ENCODE measurements at regions not wholly inside any gene's neighbourhood (a gene's known extent, or its start where the extent isn't known, plus 50 kb on each side); places are given as distances from the start of the nearest gene placed in this dataset.

DNA sequence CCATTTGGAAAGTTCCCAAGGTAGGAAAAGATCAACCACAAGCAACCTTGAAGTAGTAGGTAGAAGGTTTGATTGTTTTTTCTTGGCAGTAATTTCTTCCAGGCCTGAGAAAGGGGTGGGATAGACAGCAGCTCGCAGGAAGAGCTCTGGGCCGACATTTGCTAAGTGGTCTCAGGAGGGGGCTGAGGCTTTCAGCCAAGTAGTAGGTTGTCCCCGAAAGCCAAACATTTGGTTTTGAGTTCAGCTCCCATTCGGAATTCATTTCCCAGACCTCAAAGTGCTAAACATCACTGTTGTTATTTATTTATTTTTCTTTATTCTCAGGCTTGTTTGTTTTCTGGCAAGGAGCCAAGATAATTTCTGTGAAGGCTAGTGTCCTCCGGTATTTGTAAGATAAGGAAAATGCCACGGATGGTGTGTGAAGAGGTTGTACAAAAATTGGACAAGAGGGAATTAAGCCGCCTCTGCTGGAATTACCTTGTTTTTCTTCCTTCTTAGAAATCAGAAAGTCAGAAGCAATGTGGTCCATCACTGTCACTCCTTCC is 112.1 kb downstream of the KIF4B start:
- no peaks in the 10 kb centered on the region for H3K27me3 ChIP-seq
- H3K4me3 ChIP-seq, result no peak overlapping the region
- H3K27ac ChIP-seq, result no peak overlapping the region
- H3K36me3 ChIP-seq, result no peaks in the 10 kb centered on the region
- DNase-seq (no peak), ATAC-seq (no peak)
- H3K9me3 ChIP-seq, result no peaks in the 10 kb centered on the region
- 28 to 38% (median 33%) methylated on average over 7 of the region's 7 CpGs for WGBS, 4 donors
- H3K4me1 ChIP-seq, result no peaks in the 10 kb centered on the region
- TF ChIP-seq POLR2A (IDR thresholded peaks at IDR 0.05), result no peak
- TF ChIP-seq, protein P1, sequence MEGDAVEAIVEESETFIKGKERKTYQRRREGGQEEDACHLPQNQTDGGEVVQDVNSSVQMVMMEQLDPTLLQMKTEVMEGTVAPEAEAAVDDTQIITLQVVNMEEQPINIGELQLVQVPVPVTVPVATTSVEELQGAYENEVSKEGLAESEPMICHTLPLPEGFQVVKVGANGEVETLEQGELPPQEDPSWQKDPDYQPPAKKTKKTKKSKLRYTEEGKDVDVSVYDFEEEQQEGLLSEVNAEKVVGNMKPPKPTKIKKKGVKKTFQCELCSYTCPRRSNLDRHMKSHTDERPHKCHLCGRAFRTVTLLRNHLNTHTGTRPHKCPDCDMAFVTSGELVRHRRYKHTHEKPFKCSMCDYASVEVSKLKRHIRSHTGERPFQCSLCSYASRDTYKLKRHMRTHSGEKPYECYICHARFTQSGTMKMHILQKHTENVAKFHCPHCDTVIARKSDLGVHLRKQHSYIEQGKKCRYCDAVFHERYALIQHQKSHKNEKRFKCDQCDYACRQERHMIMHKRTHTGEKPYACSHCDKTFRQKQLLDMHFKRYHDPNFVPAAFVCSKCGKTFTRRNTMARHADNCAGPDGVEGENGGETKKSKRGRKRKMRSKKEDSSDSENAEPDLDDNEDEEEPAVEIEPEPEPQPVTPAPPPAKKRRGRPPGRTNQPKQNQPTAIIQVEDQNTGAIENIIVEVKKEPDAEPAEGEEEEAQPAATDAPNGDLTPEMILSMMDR (IDR thresholded peaks at IDR 0.05), result no peak
- intact Hi-C loops (cut with DNase I), result no loop called here

DNA sequence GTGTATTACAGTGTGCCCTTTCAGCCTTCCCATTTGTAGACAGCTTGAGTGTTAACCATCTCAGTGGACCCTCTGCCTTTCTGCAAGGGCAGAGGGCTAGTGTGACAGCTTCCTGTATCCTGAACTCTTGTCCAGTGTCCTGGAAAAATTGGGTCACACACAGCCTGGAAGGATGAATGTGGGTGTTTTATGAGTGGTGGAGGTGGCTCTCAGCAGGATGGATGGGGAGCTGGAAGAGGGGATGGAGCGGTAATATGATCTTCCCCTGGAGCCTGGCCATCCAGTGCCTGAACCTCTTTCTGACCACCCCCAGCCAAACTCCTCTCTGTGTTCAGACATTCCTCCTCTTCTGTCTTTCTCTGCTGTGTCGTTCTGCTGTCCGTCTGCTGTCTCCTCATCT is 113.0 kb downstream of the KIF4B start:
- Histone ChIP-seq H3K9me3 (no peaks in the 10 kb centered on the region), H3K27ac (no peak overlapping the region), H3K36me3 (no peaks in the 10 kb centered on the region), H3K4me1 (no peaks in the 10 kb centered on the region), H3K27me3 (no peaks in the 10 kb centered on the region), H3K4me3 (no peak overlapping the region)
- ATAC-seq (no peak), DNase-seq (no peak)
- intact Hi-C loops (cut with DNase I), result no loop called here
- TF ChIP-seq, protein P1 (IDR thresholded peaks at IDR 0.05), result no peak
- no peak for TF ChIP-seq POLR2A (IDR thresholded peaks at IDR 0.05)
- 77 to 85% (median 80%) methylated on average over 3 of the region's 3 CpGs for WGBS, 4 donors

DNA sequence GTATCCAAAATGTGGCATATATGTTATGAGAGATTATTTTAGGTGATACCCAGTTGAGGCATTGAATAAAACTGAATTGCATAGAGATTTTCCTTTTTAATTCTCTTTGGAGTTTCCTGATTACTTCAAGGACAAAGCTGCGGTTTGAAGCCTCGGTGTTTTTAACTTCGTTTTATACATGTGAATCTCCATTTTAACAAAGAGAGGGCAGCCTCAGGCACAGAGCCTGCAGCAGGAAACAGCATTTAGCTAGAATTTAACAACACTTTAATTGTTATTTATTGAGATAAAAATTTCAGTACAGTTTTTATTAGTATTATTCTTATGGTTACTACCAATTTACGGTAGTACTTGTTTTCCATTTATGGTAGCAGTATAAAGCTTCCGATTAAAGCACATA is 114.0 kb downstream of the KIF4B start:
- DNase-seq (no peak), ATAC-seq (no peak)
- 91 to 96% (median 94%) methylated on average over 5 of the region's 5 CpGs for WGBS, 4 donors
- H3K4me1 ChIP-seq, result no peaks in the 10 kb centered on the region
- H3K27ac ChIP-seq, result no peak overlapping the region
- no peaks in the 10 kb centered on the region for H3K27me3 ChIP-seq
- intact Hi-C loops (cut with DNase I), result no loop called here
- no peak overlapping the region for H3K4me3 ChIP-seq
- H3K36me3 ChIP-seq, result no peaks in the 10 kb centered on the region
- no peaks in the 10 kb centered on the region for H3K9me3 ChIP-seq
- TF ChIP-seq, protein P1 (IDR thresholded peaks at IDR 0.05), result no peak
- no peak for TF ChIP-seq POLR2A (IDR thresholded peaks at IDR 0.05)

DNA sequence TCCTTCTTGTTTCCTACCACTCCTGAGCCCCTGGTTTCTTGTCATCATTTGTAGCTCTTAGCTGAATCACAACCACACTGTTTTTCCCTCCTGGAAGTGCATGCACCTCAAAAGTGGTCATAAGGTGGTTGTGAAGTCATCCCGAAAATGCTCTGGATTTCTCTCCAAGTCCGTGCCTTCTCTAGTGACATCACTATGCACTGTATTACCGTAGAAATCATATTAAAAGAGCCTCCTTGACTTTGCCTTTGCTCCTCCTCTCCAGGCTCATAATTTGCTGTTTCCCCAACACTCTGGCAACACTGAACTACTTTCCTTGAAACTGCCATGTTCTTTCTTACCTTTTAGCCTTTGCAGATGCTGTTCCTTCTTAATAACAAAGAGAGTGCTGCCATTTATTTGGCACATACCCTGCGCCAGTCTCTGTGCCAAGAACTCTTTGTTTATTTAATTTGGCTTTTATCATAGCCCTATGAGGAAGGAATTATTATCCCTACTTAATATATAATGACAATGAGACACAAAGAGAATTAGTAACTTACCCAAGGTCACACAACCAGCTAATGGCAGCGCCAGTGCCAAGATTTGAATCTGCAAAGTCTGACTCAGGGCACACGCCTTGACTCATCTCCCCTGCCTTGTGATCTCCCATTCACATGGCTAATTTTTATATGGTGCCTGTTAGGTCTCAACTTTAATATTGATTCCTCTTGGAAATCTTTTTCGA is 115.4 kb downstream of the KIF4B start:
- no peak overlapping the region for H3K4me3 ChIP-seq
- WGBS, 4 donors, result 86 to 88% (median 87%) methylated on average over 7 of the region's 7 CpGs
- H3K27ac ChIP-seq, result no peak overlapping the region
- no peaks in the 10 kb centered on the region for H3K4me1 ChIP-seq
- intact Hi-C loops (cut with DNase I), result no loop called here
- no peaks in the 10 kb centered on the region for H3K9me3 ChIP-seq
- DNase-seq (no peak), ATAC-seq (no peak)
- H3K36me3 ChIP-seq, result no peaks in the 10 kb centered on the region
- TF ChIP-seq POLR2A (IDR thresholded peaks at IDR 0.05), result no peak
- TF ChIP-seq, protein P1 (IDR thresholded peaks at IDR 0.05), result no peak
- H3K27me3 ChIP-seq, result no peaks in the 10 kb centered on the region
